ENCODE measurements at regions not wholly inside any gene's neighbourhood (a gene's known extent, or its start where the extent isn't known, plus 50 kb on each side); places are given as distances from the start of the nearest gene placed in this dataset.

DNA sequence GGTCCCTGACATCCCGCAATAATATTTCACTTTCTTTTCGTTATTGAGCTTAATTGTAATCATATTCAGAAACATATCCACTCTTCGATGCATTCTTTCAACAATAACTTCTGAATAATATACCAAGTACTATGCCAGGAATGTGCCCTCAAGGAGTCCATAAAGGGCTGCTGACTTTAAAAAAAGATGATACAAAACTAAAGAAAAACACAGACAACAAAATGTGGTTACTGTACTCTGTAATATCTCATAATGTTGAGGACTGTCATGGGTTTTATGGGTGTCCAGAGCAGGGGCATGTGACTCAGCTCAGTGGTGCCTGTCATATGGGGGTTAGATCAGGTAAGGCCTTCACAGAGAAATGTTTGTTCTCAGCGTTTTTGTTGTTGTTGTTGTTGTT, 73.7 kb downstream of the ARL4A start:
- dilution Hi-C loops (cut with MboI; ENCODE audit: extremely low pct_ligation_motif_present, low sequenced_read_pairs) = no loop called here

More for the DNA sequence above, 73.7 kb downstream of the ARL4A start:
- H3K9me1 ChIP-seq (replicated peaks; ENCODE audit: control insufficient read depth, extremely low read depth, insufficient read depth, low read length) = no peaks in the 10 kb centered on the region
- no peak overlapping the region for H3K27ac ChIP-seq (ENCODE audit: insufficient read depth, low read depth, low read length)
- no peaks in the 10 kb centered on the region for H3K9me3 ChIP-seq (replicated peaks; ENCODE audit: control insufficient read depth, insufficient read depth, low read length)
- H3K36me3 ChIP-seq (ENCODE audit: control insufficient read depth in 2 of 2, extremely low read depth in 1 of 2, insufficient read depth in 2 of 2, low read length in 2 of 2) = no peaks in the 10 kb centered on the region
- DNase-seq (ENCODE audit: low read depth, low spot score) = no peak
- no peak for TF ChIP-seq FOS (IDR thresholded peaks at IDR 0.05; ENCODE audit: borderline replicate concordance, insufficient read depth, low read length)
- no peak for TF ChIP-seq MYC (IDR thresholded peaks at IDR 0.05; ENCODE audit: low read depth, low read length)
- no peak for TF ChIP-seq JUN (IDR thresholded peaks at IDR 0.05; ENCODE audit: borderline replicate concordance, insufficient read depth, insufficient read length, low read depth)
- TF ChIP-seq POLR2AphosphoS5 (IDR thresholded peaks at IDR 0.05; ENCODE audit: insufficient read depth, low read depth, low read length) = no peak
- no peak for TF ChIP-seq GATA2 (IDR thresholded peaks at IDR 0.05; ENCODE audit: insufficient read depth, insufficient read length, low read depth, low read length)
- TF ChIP-seq, protein P1, sequence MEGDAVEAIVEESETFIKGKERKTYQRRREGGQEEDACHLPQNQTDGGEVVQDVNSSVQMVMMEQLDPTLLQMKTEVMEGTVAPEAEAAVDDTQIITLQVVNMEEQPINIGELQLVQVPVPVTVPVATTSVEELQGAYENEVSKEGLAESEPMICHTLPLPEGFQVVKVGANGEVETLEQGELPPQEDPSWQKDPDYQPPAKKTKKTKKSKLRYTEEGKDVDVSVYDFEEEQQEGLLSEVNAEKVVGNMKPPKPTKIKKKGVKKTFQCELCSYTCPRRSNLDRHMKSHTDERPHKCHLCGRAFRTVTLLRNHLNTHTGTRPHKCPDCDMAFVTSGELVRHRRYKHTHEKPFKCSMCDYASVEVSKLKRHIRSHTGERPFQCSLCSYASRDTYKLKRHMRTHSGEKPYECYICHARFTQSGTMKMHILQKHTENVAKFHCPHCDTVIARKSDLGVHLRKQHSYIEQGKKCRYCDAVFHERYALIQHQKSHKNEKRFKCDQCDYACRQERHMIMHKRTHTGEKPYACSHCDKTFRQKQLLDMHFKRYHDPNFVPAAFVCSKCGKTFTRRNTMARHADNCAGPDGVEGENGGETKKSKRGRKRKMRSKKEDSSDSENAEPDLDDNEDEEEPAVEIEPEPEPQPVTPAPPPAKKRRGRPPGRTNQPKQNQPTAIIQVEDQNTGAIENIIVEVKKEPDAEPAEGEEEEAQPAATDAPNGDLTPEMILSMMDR (IDR thresholded peaks at IDR 0.05; ENCODE audit: extremely low read depth in 1 of 2, insufficient read depth in 1 of 2, low read depth in 1 of 2, low read length in 2 of 2) = no peak
- TF ChIP-seq POLR2A (IDR thresholded peaks at IDR 0.05; ENCODE audit: low read depth, low read length) = no peak
- no peak for TF ChIP-seq EZH2 (IDR thresholded peaks at IDR 0.05; ENCODE audit: borderline replicate concordance, low read depth, low read length, severe bottlenecking)
- TF ChIP-seq, protein P2, sequence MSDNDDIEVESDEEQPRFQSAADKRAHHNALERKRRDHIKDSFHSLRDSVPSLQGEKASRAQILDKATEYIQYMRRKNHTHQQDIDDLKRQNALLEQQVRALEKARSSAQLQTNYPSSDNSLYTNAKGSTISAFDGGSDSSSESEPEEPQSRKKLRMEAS (IDR thresholded peaks at IDR 0.05; ENCODE audit: insufficient read depth, insufficient read length) = no peak
- no peak for FAIRE-seq
- no peak overlapping the region for H3K9ac ChIP-seq (replicated peaks; ENCODE audit: extremely low read depth, insufficient read depth, low read length)
- ChIA-PET POLR2A (interaction anchor here (1.6 kb wide), 1 partner anchor 10 kb away, joined by 4 read pairs; no protein-coding TSS in a partner anchor), CTCF (interaction anchor here (1.2 to 2.1 kb wide), 3 partner anchors 10 to 355 kb away, joined by 4 to 11 read pairs (median 8); partner anchors contain the start of gene ARL4A)
- peaks cover 6% of the 10 kb centered on the region for H3K4me1 ChIP-seq (ENCODE audit: control insufficient read depth, extremely low read depth, insufficient read depth, low read length)
- BruUV-seq (replicated peaks) = no TSS peak
- H4K20me1 ChIP-seq (replicated peaks; ENCODE audit: control insufficient read depth, extremely low read depth, insufficient read depth, low read length) = no peaks in the 10 kb centered on the region
- H2AFZ ChIP-seq (ENCODE audit: low read depth, low read length) = no peak overlapping the region
- H3K79me2 ChIP-seq (ENCODE audit: control insufficient read depth, insufficient read depth, low read length) = no peaks in the 10 kb centered on the region
- intact Hi-C loops (cut with micrococcal nuclease) = no loop called here
- H3K4me2 ChIP-seq (ENCODE audit: insufficient read depth, low read length) = no peak overlapping the region
- no peaks in the 10 kb centered on the region for H3K27me3 ChIP-seq (ENCODE audit: control insufficient read depth in 2 of 2, insufficient read depth in 2 of 2, low read length in 2 of 2)
- no peak overlapping the region for H3K4me3 ChIP-seq (replicated peaks in 1 of 3; ENCODE audit: insufficient read depth in 1 of 3, low read depth in 1 of 3, low read length in 3 of 3)

Data from endothelial cell of umbilical vein (primary cell).